ENCODE measurements at regions not wholly inside any gene's neighbourhood (a gene's known extent, or its start where the extent isn't known, plus 50 kb on each side); places are given as distances from the start of the nearest gene placed in this dataset.

DNA sequence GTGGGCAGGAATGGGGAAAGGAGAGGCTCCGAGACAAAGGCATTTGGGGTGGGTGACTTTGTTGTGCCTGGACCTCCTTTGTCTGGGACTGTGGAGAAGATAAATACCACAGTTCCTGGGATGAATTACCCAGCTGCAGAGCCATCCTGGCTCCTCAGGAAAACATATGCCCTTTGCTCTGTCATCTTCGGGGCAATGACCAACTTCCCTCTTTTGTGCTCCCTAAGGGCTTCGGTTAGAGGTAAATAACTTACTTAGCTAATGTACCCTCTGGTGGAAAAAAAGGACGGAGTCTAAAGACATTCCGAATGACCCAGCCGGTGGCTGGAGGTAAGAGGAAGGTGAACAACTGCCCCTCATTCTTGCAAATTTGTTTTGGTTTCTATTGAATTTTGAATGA lies 345.7 kb downstream of the GATA3 start:
- no peaks in the 10 kb centered on the region for H3K9me3 ChIP-seq (ENCODE audit: severe bottlenecking)
- H3K4me3 ChIP-seq (ENCODE audit: severe bottlenecking): no peak overlapping the region
- no peak for DNase-seq (ENCODE audit: low spot score)
- ATAC-seq (ENCODE audit: low read depth): no peak
- no peak overlapping the region for H3K27ac ChIP-seq (ENCODE audit: poor library complexity, severe bottlenecking)
- no peaks in the 10 kb centered on the region for H3K36me3 ChIP-seq (ENCODE audit: low read depth)
- TF ChIP-seq, protein P1, sequence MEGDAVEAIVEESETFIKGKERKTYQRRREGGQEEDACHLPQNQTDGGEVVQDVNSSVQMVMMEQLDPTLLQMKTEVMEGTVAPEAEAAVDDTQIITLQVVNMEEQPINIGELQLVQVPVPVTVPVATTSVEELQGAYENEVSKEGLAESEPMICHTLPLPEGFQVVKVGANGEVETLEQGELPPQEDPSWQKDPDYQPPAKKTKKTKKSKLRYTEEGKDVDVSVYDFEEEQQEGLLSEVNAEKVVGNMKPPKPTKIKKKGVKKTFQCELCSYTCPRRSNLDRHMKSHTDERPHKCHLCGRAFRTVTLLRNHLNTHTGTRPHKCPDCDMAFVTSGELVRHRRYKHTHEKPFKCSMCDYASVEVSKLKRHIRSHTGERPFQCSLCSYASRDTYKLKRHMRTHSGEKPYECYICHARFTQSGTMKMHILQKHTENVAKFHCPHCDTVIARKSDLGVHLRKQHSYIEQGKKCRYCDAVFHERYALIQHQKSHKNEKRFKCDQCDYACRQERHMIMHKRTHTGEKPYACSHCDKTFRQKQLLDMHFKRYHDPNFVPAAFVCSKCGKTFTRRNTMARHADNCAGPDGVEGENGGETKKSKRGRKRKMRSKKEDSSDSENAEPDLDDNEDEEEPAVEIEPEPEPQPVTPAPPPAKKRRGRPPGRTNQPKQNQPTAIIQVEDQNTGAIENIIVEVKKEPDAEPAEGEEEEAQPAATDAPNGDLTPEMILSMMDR (IDR thresholded peaks at IDR 0.05; ENCODE audit: poor library complexity, severe bottlenecking): no peak
- no peaks in the 10 kb centered on the region for H3K27me3 ChIP-seq (ENCODE audit: insufficient read depth, poor library complexity, severe bottlenecking)
- H3K4me1 ChIP-seq (ENCODE audit: insufficient read depth, poor library complexity, severe bottlenecking): peaks cover 3% of the 10 kb centered on the region

DNA sequence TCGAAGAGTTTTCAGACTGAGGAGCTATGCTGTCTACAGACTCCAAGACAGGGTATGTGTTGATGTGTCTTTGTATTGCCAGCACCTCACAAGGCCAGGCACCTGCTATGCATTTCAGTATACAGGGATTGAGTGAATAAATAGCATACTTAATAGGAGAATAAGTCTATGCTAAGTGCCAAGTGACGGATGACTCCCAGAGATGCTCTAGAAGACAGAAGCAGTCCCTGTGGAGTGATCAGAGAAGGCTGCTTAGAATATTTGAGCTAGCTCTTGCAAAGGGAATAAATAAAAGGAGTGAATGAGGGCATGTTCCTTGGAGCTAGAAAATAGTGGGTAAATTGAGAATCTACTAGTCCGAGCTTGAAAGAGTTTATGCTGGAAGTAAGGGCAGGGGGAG lies 346.4 kb downstream of the GATA3 start:
- no peaks in the 10 kb centered on the region for H3K9me3 ChIP-seq (ENCODE audit: severe bottlenecking)
- TF ChIP-seq, protein P1 (IDR thresholded peaks at IDR 0.05; ENCODE audit: poor library complexity, severe bottlenecking): no peak

DNA sequence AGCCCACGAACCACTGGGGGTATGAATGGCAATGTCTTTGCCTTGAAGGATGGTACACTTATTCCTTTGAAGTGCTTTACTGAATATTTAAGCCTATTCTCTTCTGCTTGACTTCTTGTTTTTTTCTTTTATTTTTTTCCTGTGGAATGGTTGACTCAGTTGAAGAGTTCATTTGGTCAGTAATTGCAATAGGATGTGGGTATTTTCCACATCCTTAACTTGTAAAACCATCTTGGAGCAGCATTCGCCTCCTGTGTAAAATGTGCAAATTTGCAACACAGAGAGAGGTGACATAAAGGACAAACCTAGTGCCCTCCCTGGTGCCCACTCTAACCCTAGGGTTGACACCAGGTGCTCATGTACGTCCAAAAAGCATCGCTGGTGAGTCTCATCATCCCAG lies 347.0 kb downstream of the GATA3 start:
- TF ChIP-seq, protein P1 (IDR thresholded peaks at IDR 0.05; ENCODE audit: poor library complexity, severe bottlenecking): no peak

More for the DNA sequence above, 346.4 kb downstream of the GATA3 start:
- H3K27me3 ChIP-seq (ENCODE audit: insufficient read depth, poor library complexity, severe bottlenecking): no peaks in the 10 kb centered on the region
- DNase-seq (ENCODE audit: low spot score): no peak
- ATAC-seq (ENCODE audit: low read depth): no peak
- peaks cover 5% of the 10 kb centered on the region for H3K4me1 ChIP-seq (ENCODE audit: insufficient read depth, poor library complexity, severe bottlenecking)
- no peak overlapping the region for H3K27ac ChIP-seq (ENCODE audit: poor library complexity, severe bottlenecking)
- H3K36me3 ChIP-seq (ENCODE audit: low read depth): no peaks in the 10 kb centered on the region
- no peak overlapping the region for H3K4me3 ChIP-seq (ENCODE audit: severe bottlenecking)

DNA sequence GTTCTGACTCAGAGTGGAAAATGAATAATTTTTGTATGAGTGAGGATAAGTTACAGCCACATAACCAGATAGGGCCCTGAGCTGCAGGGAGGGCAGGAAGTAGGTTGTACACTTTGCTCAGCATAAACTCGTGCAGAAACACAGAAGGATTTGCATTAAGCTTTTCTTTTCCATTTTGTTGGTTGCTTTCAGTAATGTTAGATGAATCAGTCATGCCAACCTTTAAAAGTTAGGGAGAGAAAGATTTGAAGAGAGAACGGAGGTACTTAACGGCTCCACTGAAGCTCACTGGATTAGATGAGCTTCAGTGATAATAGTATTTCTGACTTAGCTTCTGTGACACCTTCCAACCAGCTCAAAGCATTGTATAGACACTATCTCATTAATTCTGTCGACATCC lies 348.1 kb downstream of the GATA3 start:
- H3K27ac ChIP-seq (ENCODE audit: poor library complexity, severe bottlenecking): no peak overlapping the region
- H3K4me1 ChIP-seq (ENCODE audit: insufficient read depth, poor library complexity, severe bottlenecking): peaks cover 5% of the 10 kb centered on the region
- H3K9me3 ChIP-seq (ENCODE audit: severe bottlenecking): no peaks in the 10 kb centered on the region
- no peaks in the 10 kb centered on the region for H3K36me3 ChIP-seq (ENCODE audit: low read depth)
- H3K27me3 ChIP-seq (ENCODE audit: insufficient read depth, poor library complexity, severe bottlenecking): no peaks in the 10 kb centered on the region
- no peak overlapping the region for H3K4me3 ChIP-seq (ENCODE audit: severe bottlenecking)
- TF ChIP-seq, protein P1 (IDR thresholded peaks at IDR 0.05; ENCODE audit: poor library complexity, severe bottlenecking): no peak
- ATAC-seq (ENCODE audit: low read depth): no peak
- no peak for DNase-seq (ENCODE audit: low spot score)

More for the DNA sequence above, 347.0 kb downstream of the GATA3 start:
- H3K27ac ChIP-seq (ENCODE audit: poor library complexity, severe bottlenecking): no peak overlapping the region
- no peaks in the 10 kb centered on the region for H3K27me3 ChIP-seq (ENCODE audit: insufficient read depth, poor library complexity, severe bottlenecking)
- no peak for DNase-seq (ENCODE audit: low spot score)
- no peaks in the 10 kb centered on the region for H3K9me3 ChIP-seq (ENCODE audit: severe bottlenecking)
- no peak overlapping the region for H3K4me3 ChIP-seq (ENCODE audit: severe bottlenecking)
- no peaks in the 10 kb centered on the region for H3K36me3 ChIP-seq (ENCODE audit: low read depth)
- ATAC-seq (ENCODE audit: low read depth): no peak
- H3K4me1 ChIP-seq (ENCODE audit: insufficient read depth, poor library complexity, severe bottlenecking): peaks cover 5% of the 10 kb centered on the region

DNA sequence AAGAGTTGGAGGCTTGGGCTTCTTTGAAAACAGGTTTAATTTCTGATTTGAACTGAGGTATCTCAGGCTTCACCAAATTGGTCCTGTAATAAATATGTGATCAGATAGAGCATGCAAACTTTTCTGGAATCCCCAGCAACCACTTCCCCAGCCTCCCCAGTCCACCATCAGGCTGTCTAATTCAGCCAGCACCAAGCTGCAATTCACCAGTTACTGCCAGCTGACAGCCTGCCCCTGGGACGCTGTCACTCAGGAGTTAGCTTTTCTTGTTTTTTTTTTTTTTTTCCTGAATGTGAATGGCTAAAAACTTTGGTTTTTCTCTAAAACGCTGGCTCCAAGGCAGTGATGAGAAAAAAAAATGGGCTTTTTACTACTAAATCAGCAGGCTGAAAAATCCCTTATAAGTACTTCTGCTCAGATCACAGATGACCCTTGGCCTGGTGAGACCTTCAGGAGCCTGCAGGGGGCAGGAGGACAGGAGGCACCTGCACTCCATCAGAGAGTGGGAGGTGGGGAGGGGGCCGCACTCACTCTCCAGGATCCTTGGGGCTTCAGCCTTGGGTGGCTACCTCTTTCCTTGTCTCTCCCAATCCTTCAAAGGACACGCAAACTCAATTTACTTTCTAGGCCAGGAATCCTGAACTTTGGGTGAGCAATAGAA lies 349.4 kb downstream of the GATA3 start:
- TF ChIP-seq, protein P1 (IDR thresholded peaks at IDR 0.05; ENCODE audit: poor library complexity, severe bottlenecking): no peak
- no peaks in the 10 kb centered on the region for H3K36me3 ChIP-seq (ENCODE audit: low read depth)
- no peak overlapping the region for H3K4me3 ChIP-seq (ENCODE audit: severe bottlenecking)
- no peaks in the 10 kb centered on the region for H3K27me3 ChIP-seq (ENCODE audit: insufficient read depth, poor library complexity, severe bottlenecking)
- H3K27ac ChIP-seq (ENCODE audit: poor library complexity, severe bottlenecking): no peak overlapping the region
- peaks cover 5% of the 10 kb centered on the region for H3K4me1 ChIP-seq (ENCODE audit: insufficient read depth, poor library complexity, severe bottlenecking)
- DNase-seq (ENCODE audit: low spot score): no peak
- no peak for ATAC-seq (ENCODE audit: low read depth)
- no peaks in the 10 kb centered on the region for H3K9me3 ChIP-seq (ENCODE audit: severe bottlenecking)

Measured in RWPE2 (cell line).